Ectodermal cell (in vitro differentiated cells): ENCODE measurements at regions not wholly inside any gene's neighbourhood (a gene's known extent, or its start where the extent isn't known, plus 50 kb on each side); places are given as distances from the start of the nearest gene placed in this dataset.
"Not testable (repeated sequence)": the region's sequence is repeated elsewhere in the genome, so short reads cannot be mapped to it uniquely, and the experiment has no call there.

Experiments used
- H3K27ac ChIP-seq: 2 replicates; pipeline ENCODE4 v1.7.0; 2013; ENCODE audit warnings: mild to moderate bottlenecking, low read depth, low read length; ENCODE audit not compliant: insufficient read depth, poor library complexity, severe bottlenecking
- H3K27me3 ChIP-seq: 2 replicates; pipeline ENCODE4 v1.7.0; 2013; ENCODE audit warnings: mild to moderate bottlenecking, low read length; ENCODE audit not compliant: insufficient read depth, control insufficient read depth, poor library complexity, severe bottlenecking
- H3K36me3 ChIP-seq: one replicate; pipeline ENCODE4 v1.7.0; 2013; ENCODE audit warnings: low read length; ENCODE audit not compliant: control insufficient read depth, insufficient read depth
- H3K4me1 ChIP-seq: one replicate; pipeline ENCODE4 v1.7.0; 2013; ENCODE audit warnings: low read length; ENCODE audit not compliant: control insufficient read depth, insufficient read depth
- H3K4me3 ChIP-seq: 2 replicates; pipeline ENCODE4 v1.7.0; 2013; ENCODE audit warnings: low read depth, low read length, control low read depth; ENCODE audit not compliant: insufficient read depth
- H3K9me3 ChIP-seq: 2 replicates; pipeline ENCODE4 v1.7.0; 2013; ENCODE audit warnings: mild to moderate bottlenecking, low read length, moderate library complexity; ENCODE audit not compliant: control insufficient read depth
- WGBS, 2 experiments: methylation state at CpG; one replicate each; pipeline ENCODE4 v1.1.7; 2013; ENCODE audit warnings: missing lambda C conversion rate in 2 of 2; 5-methylcytosine and 5-hydroxymethylcytosine counted together

DNA sequence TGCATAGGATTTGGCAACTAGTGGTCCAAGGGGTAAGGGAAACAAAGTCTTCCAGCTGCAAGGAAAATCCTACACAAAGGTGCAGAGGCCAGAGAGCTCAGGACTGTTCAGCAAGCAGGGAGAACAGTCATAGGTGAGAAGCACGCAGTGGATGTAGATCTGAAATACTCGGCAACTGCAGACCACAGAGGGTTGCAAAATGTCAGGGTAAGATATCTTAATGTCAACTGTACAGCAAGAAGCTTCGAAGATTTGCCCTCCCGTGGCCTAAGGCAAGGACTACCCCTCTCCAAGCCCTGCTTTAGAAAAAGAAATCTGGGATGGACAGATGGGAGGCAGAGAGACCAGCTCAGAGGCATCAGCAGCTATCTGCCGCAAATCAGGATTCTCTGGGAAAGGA lies 153.4 kb upstream of the IRF2BP2 start:
- Histone ChIP-seq H3K4me3 (no peak overlapping the region), H3K27ac (no peak overlapping the region), H3K4me1 (peaks cover 3% of the 10 kb centered on the region), H3K36me3 (no peaks in the 10 kb centered on the region), H3K9me3 (no peaks in the 10 kb centered on the region), H3K27me3 (no peaks in the 10 kb centered on the region)
- WGBS, 2 experiments = 86 to 87% methylated on average over 5 of the region's 5 CpGs

DNA sequence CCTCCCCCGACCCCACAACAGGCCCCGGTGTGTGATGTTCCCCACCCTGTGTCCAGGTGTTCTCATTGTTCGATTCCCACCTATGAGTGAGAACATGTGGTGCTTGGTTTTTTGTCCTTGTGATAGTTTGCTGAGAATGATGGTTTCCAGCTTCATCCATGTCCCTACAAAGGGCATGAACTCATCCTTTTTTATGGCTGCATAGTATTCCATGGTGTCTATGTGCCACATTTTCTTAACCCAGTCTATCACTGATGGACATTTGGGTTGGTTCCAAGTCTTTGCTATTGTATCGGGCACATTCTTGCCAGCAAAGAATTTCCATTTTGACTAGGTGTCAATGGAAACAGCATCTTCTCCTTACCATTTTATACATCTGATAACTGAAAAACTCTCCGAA lies 152.1 kb upstream of the IRF2BP2 start:
- not testable (repeated sequence) for H3K36me3 ChIP-seq, H3K4me1 ChIP-seq, H3K27me3 ChIP-seq, H3K27ac ChIP-seq, H3K9me3 ChIP-seq, H3K4me3 ChIP-seq
- WGBS, 2 experiments = 96 to 98% methylated on average over 3 to 5 of the region's 5 CpGs

DNA sequence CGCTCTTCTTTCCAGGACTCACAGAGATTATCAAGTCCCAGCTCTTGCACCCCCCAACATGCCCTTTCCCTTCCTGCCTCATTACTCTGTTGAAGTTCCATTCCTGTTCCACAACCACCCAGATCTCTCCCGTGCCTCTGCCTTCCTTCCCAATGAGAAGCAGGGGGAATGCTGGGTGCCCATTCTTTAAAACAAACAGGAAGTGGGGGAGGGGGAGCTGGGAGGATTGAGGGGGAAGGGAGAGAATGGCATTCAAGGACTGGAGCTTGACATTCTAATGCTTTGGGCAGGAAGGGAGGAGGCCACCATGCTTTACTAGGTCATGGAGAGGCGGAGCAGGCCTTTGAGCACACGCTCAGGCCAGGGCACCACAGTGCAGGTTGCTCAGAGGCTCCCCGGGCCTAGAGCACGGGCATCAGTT lies 150.3 kb upstream of the IRF2BP2 start:
- H3K4me1 ChIP-seq = peaks cover 3% of the 10 kb centered on the region
- H3K36me3 ChIP-seq = no peaks in the 10 kb centered on the region
- H3K9me3 ChIP-seq = no peaks in the 10 kb centered on the region
- 70 to 83% methylated on average over 6 of the region's 6 CpGs for WGBS, 2 experiments
- H3K27ac ChIP-seq = no peak overlapping the region
- no peaks in the 10 kb centered on the region for H3K27me3 ChIP-seq
- H3K4me3 ChIP-seq = no peak overlapping the region

DNA sequence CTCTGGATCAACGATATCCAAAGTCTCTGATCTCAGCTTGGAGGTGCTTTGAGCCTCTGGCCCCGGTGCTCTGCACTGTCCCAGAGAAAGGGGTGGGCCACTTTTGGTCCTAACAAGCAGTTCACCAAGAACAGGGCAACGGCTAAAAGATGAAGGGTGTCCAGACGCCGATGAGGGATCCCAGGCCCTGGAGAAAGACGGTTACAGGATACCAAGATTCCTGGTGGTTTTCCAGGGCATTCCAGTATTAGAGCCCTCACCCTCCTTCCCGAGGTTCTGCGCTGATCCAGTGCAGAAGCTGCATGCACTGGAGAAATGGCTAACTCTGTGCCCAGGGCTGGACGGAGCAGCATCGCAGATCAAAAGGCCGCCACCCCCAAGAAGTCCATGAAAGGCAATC lies 149.9 kb upstream of the IRF2BP2 start:
- peaks cover 3% of the 10 kb centered on the region for H3K4me1 ChIP-seq
- no peak overlapping the region for H3K4me3 ChIP-seq
- WGBS, 2 experiments = 94 to 95% methylated on average over 11 of the region's 11 CpGs
- no peaks in the 10 kb centered on the region for H3K9me3 ChIP-seq
- H3K27ac ChIP-seq = no peak overlapping the region
- H3K36me3 ChIP-seq = no peaks in the 10 kb centered on the region
- no peaks in the 10 kb centered on the region for H3K27me3 ChIP-seq

DNA sequence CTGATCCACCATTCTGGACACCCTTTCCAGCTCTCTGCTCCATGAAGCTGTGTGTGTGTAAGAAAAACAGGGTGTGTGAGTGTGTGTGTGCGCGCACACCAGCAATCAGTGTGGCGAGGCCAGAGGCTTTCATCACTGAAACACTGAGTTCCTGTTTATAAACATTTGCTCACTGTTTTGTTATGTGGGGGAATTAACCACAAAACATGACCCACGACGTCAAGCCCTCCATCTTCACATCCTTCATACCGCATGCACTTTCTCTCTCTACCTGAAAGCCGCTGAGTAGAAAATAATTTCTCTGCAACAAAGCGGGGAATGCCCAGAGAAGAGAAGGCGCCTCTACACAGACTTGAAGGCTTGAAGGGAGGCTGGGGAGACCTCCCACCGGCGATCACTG lies 148.9 kb upstream of the IRF2BP2 start:
- Histone ChIP-seq H3K27ac (no peak overlapping the region), H3K27me3 (no peaks in the 10 kb centered on the region), H3K4me1 (peaks cover 3% of the 10 kb centered on the region), H3K9me3 (no peaks in the 10 kb centered on the region), H3K4me3 (no peak overlapping the region), H3K36me3 (no peaks in the 10 kb centered on the region)
- WGBS, 2 experiments = 96 to 97% methylated on average over 9 to 11 of the region's 11 CpGs

DNA sequence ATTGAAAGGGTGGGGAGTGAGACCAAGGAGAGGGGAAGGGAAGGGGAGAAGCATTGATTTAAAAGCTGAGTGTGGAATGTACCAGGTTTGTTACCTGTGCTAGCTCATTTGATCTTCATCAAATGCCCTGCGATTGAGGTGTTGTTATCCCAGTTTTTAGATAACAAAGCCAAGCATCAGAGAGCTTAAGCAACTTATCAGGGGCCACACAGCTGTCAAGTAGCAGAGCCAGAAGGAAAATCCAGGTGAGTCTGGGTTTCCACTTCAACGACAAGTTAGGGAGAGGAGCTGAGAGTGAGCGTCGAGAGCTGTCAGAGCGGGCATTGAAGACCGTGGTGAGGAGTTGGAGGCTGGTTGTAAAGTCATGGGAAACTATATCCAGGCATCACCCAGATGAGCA lies 146.9 kb upstream of the IRF2BP2 start:
- H3K27me3 ChIP-seq = no peaks in the 10 kb centered on the region
- no peak overlapping the region for H3K4me3 ChIP-seq
- H3K36me3 ChIP-seq = no peaks in the 10 kb centered on the region
- WGBS, 2 experiments = 93% methylated on average over 6 of the region's 6 CpGs
- H3K27ac ChIP-seq = no peak overlapping the region
- peaks cover 3% of the 10 kb centered on the region for H3K4me1 ChIP-seq
- H3K9me3 ChIP-seq = no peaks in the 10 kb centered on the region

DNA sequence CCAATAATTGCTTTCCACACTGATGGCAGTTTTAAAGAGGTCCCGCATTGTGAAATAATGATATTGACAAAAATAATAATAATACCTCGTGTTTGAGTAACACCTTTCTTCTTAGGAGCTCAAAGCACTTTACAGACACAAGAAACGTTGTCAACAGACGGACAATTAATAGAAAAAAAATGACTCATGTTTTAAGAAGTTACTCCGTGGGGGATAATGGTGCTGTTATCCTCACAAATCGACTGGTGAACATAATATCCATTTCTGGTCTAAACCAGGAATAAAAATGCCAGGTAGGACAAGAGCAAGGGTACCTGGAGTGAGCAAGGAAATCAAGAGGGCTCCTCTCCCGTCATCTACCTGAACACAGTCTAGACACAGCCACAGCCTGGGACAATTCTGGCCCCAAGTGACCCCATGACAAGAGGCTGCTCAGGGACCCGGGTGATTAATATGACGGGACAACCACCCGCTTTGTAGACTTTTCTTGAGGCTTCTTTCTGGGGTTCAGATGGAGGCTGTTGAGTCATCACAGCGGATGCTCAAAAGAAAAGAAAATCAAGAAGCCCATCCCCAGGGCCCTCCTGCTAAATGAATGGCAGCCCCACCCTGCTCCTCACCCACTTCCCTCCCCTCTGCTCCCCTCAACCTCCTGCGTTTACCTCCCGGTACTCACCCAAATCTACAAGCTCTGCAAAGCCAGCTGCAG lies 146.2 kb upstream of the IRF2BP2 start:
- no peaks in the 10 kb centered on the region for H3K36me3 ChIP-seq
- WGBS, 2 experiments = 89 to 92% methylated on average over 11 to 13 of the region's 13 CpGs
- no peak overlapping the region for H3K4me3 ChIP-seq
- no peaks in the 10 kb centered on the region for H3K9me3 ChIP-seq
- no peak overlapping the region for H3K27ac ChIP-seq
- H3K27me3 ChIP-seq = no peaks in the 10 kb centered on the region
- peaks cover 3% of the 10 kb centered on the region for H3K4me1 ChIP-seq

DNA sequence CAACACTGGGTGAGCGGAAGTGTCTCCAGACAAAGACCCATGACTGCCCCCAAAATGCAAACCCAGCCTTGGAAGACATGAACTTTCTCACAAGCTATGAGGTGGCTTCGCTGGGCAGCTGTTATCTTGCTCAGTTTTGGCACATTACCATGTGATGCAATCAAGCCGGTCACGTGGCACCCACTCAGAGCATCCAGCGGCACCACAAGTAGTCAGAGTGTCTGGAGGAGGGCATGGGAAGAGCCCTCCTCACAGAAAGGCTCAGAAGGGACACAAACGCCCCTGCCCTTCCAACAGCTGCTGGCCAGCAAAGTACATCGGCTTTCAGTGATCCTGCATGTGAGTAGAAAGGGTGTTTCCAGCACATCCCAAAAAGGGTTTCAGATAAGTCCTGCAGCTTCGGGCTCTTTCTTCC lies 145.5 kb upstream of the IRF2BP2 start:
- 93% methylated on average over 8 of the region's 8 CpGs for WGBS, 2 experiments
- H3K9me3 ChIP-seq = no peaks in the 10 kb centered on the region
- H3K27me3 ChIP-seq = no peaks in the 10 kb centered on the region
- H3K27ac ChIP-seq = no peak overlapping the region
- H3K4me1 ChIP-seq = peaks cover 3% of the 10 kb centered on the region
- H3K36me3 ChIP-seq = no peaks in the 10 kb centered on the region
- no peak overlapping the region for H3K4me3 ChIP-seq

DNA sequence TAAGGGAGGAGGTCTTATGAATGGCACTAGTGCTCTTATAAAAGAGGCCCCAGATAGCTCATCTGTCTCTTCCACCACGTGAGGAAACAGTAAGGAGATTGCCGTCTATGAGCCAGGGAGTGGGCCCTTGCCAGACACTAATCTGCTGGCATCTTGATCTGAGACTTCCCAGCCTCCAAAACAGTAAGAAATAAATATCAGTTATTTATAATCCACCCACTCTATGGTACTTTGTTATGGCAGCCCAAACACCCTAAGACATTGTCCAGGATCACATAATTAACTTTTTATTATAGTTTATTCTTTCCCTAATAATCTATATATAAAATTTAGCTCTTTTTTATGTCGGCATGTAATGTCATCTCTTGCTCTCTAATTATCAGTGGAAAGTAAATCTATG lies 144.0 kb upstream of the IRF2BP2 start:
- no peak overlapping the region for H3K4me3 ChIP-seq
- H3K4me1 ChIP-seq = no peaks in the 10 kb centered on the region
- no peak overlapping the region for H3K27ac ChIP-seq
- 89 to 93% methylated on average over 3 of the region's 3 CpGs for WGBS, 2 experiments
- no peaks in the 10 kb centered on the region for H3K36me3 ChIP-seq
- no peaks in the 10 kb centered on the region for H3K9me3 ChIP-seq
- no peaks in the 10 kb centered on the region for H3K27me3 ChIP-seq

DNA sequence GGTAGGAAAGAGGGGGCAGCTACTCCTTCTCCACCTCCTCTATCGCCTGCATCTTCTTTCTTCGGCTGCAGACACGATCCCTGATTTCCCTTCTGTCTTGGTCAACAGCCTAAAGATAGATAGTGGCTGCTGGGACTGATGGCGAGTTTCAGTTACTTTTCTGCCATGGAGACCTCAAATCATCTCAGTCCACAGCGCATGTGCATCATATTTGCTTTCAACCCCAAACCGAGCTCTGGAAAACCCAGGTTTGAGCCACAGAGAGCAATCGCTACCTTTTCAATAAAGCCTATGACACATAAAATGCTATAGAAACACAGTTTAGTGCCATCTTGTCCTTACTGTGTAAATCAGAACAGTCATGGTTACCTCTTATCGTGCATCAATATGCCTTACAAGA lies 142.9 kb upstream of the IRF2BP2 start:
- Histone ChIP-seq H3K36me3 (no peaks in the 10 kb centered on the region), H3K27ac (no peak overlapping the region)
- WGBS, 2 experiments = 93 to 95% methylated on average over 8 of the region's 8 CpGs

DNA sequence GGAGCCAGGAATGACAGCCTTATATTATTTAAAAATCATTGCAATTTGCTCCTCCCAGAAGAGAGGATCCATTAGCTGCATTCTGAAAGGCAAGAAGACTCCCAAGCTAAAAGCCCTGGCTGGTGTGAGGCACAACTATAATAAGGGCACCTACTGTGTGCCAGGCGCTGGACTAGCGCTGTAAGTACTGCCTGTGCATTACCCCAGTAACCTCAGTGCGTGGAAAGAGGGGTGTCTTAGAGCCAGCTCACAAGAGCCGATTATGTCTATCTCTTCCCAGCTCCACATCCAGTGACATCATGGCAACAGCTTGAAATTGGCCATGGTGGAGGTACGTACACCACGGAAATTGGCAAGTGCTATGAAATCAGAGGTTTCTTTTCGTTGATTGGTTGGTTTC lies 141.7 kb upstream of the IRF2BP2 start:
- Histone ChIP-seq H3K4me1 (peaks cover 6% of the 10 kb centered on the region), H3K4me3 (no peak overlapping the region), H3K9me3 (no peaks in the 10 kb centered on the region), H3K27ac (no peak overlapping the region), H3K36me3 (no peaks in the 10 kb centered on the region), H3K27me3 (no peaks in the 10 kb centered on the region)
- WGBS, 2 experiments = 97 to 98% methylated on average over 7 of the region's 7 CpGs

More for the DNA sequence above, 142.9 kb upstream of the IRF2BP2 start:
- Histone ChIP-seq H3K27me3 (no peaks in the 10 kb centered on the region), H3K4me1 (no peaks in the 10 kb centered on the region), H3K9me3 (no peaks in the 10 kb centered on the region), H3K4me3 (no peak overlapping the region)
